ENCODE measurements at regions not wholly inside any gene's neighbourhood (a gene's known extent, or its start where the extent isn't known, plus 50 kb on each side); places are given as distances from the start of the nearest gene placed in this dataset.

DNA sequence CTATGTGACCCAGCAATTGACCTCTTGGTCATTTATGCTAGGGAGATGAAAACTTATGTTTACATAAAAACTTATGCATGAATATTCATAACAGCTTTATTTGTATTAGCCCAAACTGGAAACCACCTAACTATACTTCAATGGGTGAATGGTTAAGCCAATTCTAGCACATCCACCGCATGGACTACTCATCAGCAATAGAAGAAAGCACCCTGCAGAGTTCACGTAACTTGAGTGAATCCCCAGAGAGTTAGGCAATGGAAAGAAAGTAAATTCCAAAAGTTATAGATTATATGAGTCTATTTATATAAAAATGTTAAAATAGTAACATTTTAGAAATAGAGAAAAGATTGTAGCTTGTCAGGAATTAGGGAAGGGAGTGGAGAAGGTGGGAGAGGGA is 60.2 kb upstream of the NRG3 start:
- TF ChIP-seq, protein P1, sequence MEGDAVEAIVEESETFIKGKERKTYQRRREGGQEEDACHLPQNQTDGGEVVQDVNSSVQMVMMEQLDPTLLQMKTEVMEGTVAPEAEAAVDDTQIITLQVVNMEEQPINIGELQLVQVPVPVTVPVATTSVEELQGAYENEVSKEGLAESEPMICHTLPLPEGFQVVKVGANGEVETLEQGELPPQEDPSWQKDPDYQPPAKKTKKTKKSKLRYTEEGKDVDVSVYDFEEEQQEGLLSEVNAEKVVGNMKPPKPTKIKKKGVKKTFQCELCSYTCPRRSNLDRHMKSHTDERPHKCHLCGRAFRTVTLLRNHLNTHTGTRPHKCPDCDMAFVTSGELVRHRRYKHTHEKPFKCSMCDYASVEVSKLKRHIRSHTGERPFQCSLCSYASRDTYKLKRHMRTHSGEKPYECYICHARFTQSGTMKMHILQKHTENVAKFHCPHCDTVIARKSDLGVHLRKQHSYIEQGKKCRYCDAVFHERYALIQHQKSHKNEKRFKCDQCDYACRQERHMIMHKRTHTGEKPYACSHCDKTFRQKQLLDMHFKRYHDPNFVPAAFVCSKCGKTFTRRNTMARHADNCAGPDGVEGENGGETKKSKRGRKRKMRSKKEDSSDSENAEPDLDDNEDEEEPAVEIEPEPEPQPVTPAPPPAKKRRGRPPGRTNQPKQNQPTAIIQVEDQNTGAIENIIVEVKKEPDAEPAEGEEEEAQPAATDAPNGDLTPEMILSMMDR (IDR thresholded peaks at IDR 0.05): no peak
- no peak for TF ChIP-seq POLR2A (IDR thresholded peaks at IDR 0.05)
